ENCODE measurements at regions not wholly inside any gene's neighbourhood (a gene's known extent, or its start where the extent isn't known, plus 50 kb on each side); places are given as distances from the start of the nearest gene placed in this dataset.

- Histone ChIP-seq H3K79me1 (ENCODE audit: low read depth, low read length) (no peaks in the 10 kb centered on the region), H3K9me3 (ENCODE audit: insufficient read depth in 2 of 2, low read depth in 1 of 2, low read length in 1 of 2) (no peaks in the 10 kb centered on the region), H2AFZ (ENCODE audit: low read length) (no peak overlapping the region), H2BK20ac (ENCODE audit: low read length) (no peak overlapping the region), H3K23ac (ENCODE audit: insufficient read length) (no peak overlapping the region), H3K27me3 (replicated peaks in 1 of 4; ENCODE audit: control insufficient read depth in 3 of 4, extremely low read depth in 1 of 4, insufficient read depth in 3 of 4, low read length in 3 of 4) (no peaks in the 10 kb centered on the region), H3K27ac (ENCODE audit: low read depth, low read length) (no peak overlapping the region), H4K8ac (ENCODE audit: extremely low read depth, insufficient read depth, low read length) (no peak overlapping the region), H3K79me2 (ENCODE audit: control insufficient read depth in 1 of 2, insufficient read depth in 2 of 2, low read length in 2 of 2) (no peaks in the 10 kb centered on the region), H4K91ac (replicated peaks; ENCODE audit: insufficient read length, low read length) (no peak overlapping the region), H3K9ac (replicated peaks in 1 of 4; ENCODE audit: extremely low read depth in 1 of 4, low read depth in 3 of 4, low read length in 3 of 4) (no peak overlapping the region), H2AK5ac (ENCODE audit: low read depth, low read length) (no peak overlapping the region), H3K4ac (replicated peaks; ENCODE audit: insufficient read length, low read depth, low read length) (no peak overlapping the region), H3K56ac (replicated peaks; ENCODE audit: insufficient read length, low read depth, low read length) (no peak overlapping the region), H4K20me1 (replicated peaks in 1 of 2; ENCODE audit: control insufficient read depth in 1 of 2, insufficient read depth in 2 of 2, low read length in 2 of 2) (no peaks in the 10 kb centered on the region), H2BK5ac (ENCODE audit: low read depth, low read length) (no peak overlapping the region), H3K4me1 (replicated peaks in 1 of 4; ENCODE audit: control insufficient read depth in 3 of 4, insufficient read depth in 4 of 4, low read length in 3 of 4) (no peaks in the 10 kb centered on the region), H2BK12ac (ENCODE audit: low read depth, low read length) (no peak overlapping the region), H3K36me3 (ENCODE audit: control insufficient read depth in 2 of 4, insufficient read depth in 4 of 4, low read length in 3 of 4) (no peaks in the 10 kb centered on the region), H3K4me2 (ENCODE audit: insufficient read depth in 1 of 2, low read depth in 2 of 2, low read length in 2 of 2) (no peak overlapping the region), H3K18ac (ENCODE audit: extremely low read depth, low read length) (no peak overlapping the region), H3K14ac (ENCODE audit: insufficient read length) (no peak overlapping the region), H2BK120ac (replicated peaks; ENCODE audit: low read depth, low read length) (no peak overlapping the region), H3K23me2 (ENCODE audit: low read depth, low read length) (no peaks in the 10 kb centered on the region), H3K4me3 (ENCODE audit: extremely low read depth in 1 of 4, insufficient read depth in 2 of 4, low read depth in 3 of 4, low read length in 4 of 4) (no peak overlapping the region), H4K5ac (ENCODE audit: insufficient read length, low read depth, low read length) (no peak overlapping the region), H2BK15ac (ENCODE audit: low read length) (no peak overlapping the region)
- no peak for DNase-seq (ENCODE audit: low read depth in 1 of 2, low spot score in 2 of 2)
- ChIA-PET POLR2A (ENCODE audit: partially characterized antibody) (no interaction called here), CTCF (ENCODE audit: partially characterized antibody) (interaction anchor here (0.6 to 1.8 kb wide), 2 partner anchors 12 to 486 kb away, joined by 3 read pairs; no protein-coding TSS in a partner anchor)
- FAIRE-seq = no peak
- TF ChIP-seq BRCA1 (IDR thresholded peaks at IDR 0.05; ENCODE audit: low read depth, low read length) (no peak), KDM4A (IDR thresholded peaks at IDR 0.05; ENCODE audit: low read depth, low read length, severe bottlenecking) (no peak), CTBP2 (IDR thresholded peaks at IDR 0.05; ENCODE audit: borderline replicate concordance, insufficient read depth, insufficient read length, low read length) (no peak), ZNF274 (IDR thresholded peaks at IDR 0.05; ENCODE audit: borderline replicate concordance, extremely low read depth, low read length) (no peak), SP2 (IDR thresholded peaks at IDR 0.05; ENCODE audit: low read length) (no peak), EZH2 (IDR thresholded peaks at IDR 0.05; ENCODE audit: low read depth, low read length, severe bottlenecking) (no peak), MAX (IDR thresholded peaks at IDR 0.05) (no peak)
Measured at GRCh38 chr12:84313323-84313675, 599.3 kb downstream of the SLC6A15 start.

Data from H1 (cell line).